Activated CD8-positive, alpha-beta T cell treated with anti-CD3 and anti-CD28 coated beads, Interleukin-2, amount 10 ng/mL, durations not matched to agents 7 days and 5 days (primary cell): ENCODE measurements at regions not wholly inside any gene's neighbourhood (a gene's known extent, or its start where the extent isn't known, plus 50 kb on each side); places are given as distances from the start of the nearest gene placed in this dataset.

ENCODE experiments used
- ATAC-seq: fragments of 150-1000 bp; cut with Tn5 transposase; one replicate; pipeline ENCODE4 v1.10.0; 2021; ENCODE audit warnings: moderate library complexity
- CTCF ChIA-PET: fragments of 350-600 bp; sonication (Branson Sonifier 250); formaldehyde crosslinking; loops from one replicate; lab custom pipeline; 2021; ENCODE audit warnings: antibody characterized with exemption; lab: Charles Lee
- POLR2A ChIA-PET: fragments of 350-600 bp; sonication (Branson Sonifier 250); formaldehyde crosslinking; loops from one replicate; lab custom pipeline; 2021; ENCODE audit warnings: antibody characterized with exemption; lab: Charles Lee
- DNase-seq: peaks from one replicate; pipeline ENCODE4 v3.0.0-alpha.2; 2020
- H3K27ac Mint-ChIP-seq: one replicate; pipeline ENCODE4 v1.8.0; 2021; ENCODE audit warnings: mild to moderate bottlenecking, mixed read lengths
- H3K27me3 Mint-ChIP-seq: one replicate; pipeline ENCODE4 v1.8.0; 2021; ENCODE audit warnings: low read depth, mixed read lengths
- H3K36me3 Mint-ChIP-seq: one replicate; pipeline ENCODE4 v1.8.0; 2021; ENCODE audit warnings: low read depth, mixed read lengths
- H3K4me1 Mint-ChIP-seq: one replicate; pipeline ENCODE4 v1.8.0; 2021; ENCODE audit warnings: low read depth, mixed read lengths
- H3K4me3 Mint-ChIP-seq: one replicate; pipeline ENCODE4 v1.8.0; 2021; ENCODE audit warnings: mild to moderate bottlenecking, mixed read lengths
- H3K9me3 Mint-ChIP-seq: one replicate; pipeline ENCODE4 v1.8.0; 2022; ENCODE audit warnings: mixed read lengths; ENCODE audit not compliant: insufficient read depth

GRCh38 chr4:121517241-121517640 is 136.4 kb upstream of the QRFPR start:
- POLR2A ChIA-PET = no interaction called here
- no peak for DNase-seq
- Mint-ChIP-seq H3K4me1 (no peaks in the 10 kb centered on the region), H3K27me3 (no peaks in the 10 kb centered on the region), H3K36me3 (no peaks in the 10 kb centered on the region), H3K27ac (no peak overlapping the region), H3K4me3 (no peak overlapping the region), H3K9me3 (no peaks in the 10 kb centered on the region)
- ATAC-seq = no peak
- CTCF ChIA-PET = no interaction called here

GRCh38 chr4:121514443-121514842 is 133.6 kb upstream of the QRFPR start:
- Mint-ChIP-seq H3K27ac (no peak overlapping the region), H3K9me3 (no peaks in the 10 kb centered on the region), H3K4me3 (no peak overlapping the region), H3K27me3 (peaks cover 3% of the 10 kb centered on the region), H3K4me1 (peaks cover 9% of the 10 kb centered on the region), H3K36me3 (no peaks in the 10 kb centered on the region)
- DNase-seq = no peak
- ATAC-seq = no peak
- ChIA-PET POLR2A (no interaction called here), CTCF (no interaction called here)

- no peak for ATAC-seq
- POLR2A ChIA-PET = no interaction called here
- no peaks in the 10 kb centered on the region for H3K9me3 Mint-ChIP-seq
- CTCF ChIA-PET = no interaction called here
- no peak overlapping the region for H3K27ac Mint-ChIP-seq
- H3K4me1 Mint-ChIP-seq = peaks cover 9% of the 10 kb centered on the region
- DNase-seq = no peak
- no peaks in the 10 kb centered on the region for H3K36me3 Mint-ChIP-seq
- no peak overlapping the region for H3K4me3 Mint-ChIP-seq
- peaks cover 8% of the 10 kb centered on the region for H3K27me3 Mint-ChIP-seq
Measured at GRCh38 chr4:121510341-121510874, 129.6 kb upstream of the QRFPR start.

GRCh38 chr4:121485190-121485804 is 104.5 kb upstream of the QRFPR start:
- Mint-ChIP-seq H3K4me1 (no peaks in the 10 kb centered on the region), H3K27ac (no peak overlapping the region), H3K27me3 (peaks cover 16% of the 10 kb centered on the region), H3K9me3 (no peaks in the 10 kb centered on the region), H3K4me3 (no peak overlapping the region), H3K36me3 (no peaks in the 10 kb centered on the region)
- DNase-seq = no peak
- POLR2A ChIA-PET = no interaction called here
- CTCF ChIA-PET = interaction anchor here (0.7 to 2.8 kb wide), 5 partner anchors 11 to 251 kb away, joined by 3 to 14 read pairs (median 3); no protein-coding TSS in a partner anchor
- no peak for ATAC-seq

- Mint-ChIP-seq H3K27ac (no peak overlapping the region), H3K9me3 (no peaks in the 10 kb centered on the region), H3K27me3 (peaks cover 16% of the 10 kb centered on the region), H3K4me3 (no peak overlapping the region), H3K4me1 (no peaks in the 10 kb centered on the region), H3K36me3 (no peaks in the 10 kb centered on the region)
- POLR2A ChIA-PET = no interaction called here
- DNase-seq (no peak), ATAC-seq (peak; percentile 83)
- CTCF ChIA-PET = interaction anchor here (0.7 to 2.8 kb wide), 5 partner anchors 10 to 252 kb away, joined by 3 to 14 read pairs (median 3); no protein-coding TSS in a partner anchor
Measured at GRCh38 chr4:121484633-121485032, 103.8 kb upstream of the QRFPR start.

GRCh38 chr4:121479808-121480207 is 99.0 kb upstream of the QRFPR start:
- Mint-ChIP-seq H3K27me3 (peaks cover 18% of the 10 kb centered on the region), H3K4me1 (no peaks in the 10 kb centered on the region), H3K9me3 (no peaks in the 10 kb centered on the region), H3K4me3 (no peak overlapping the region), H3K27ac (no peak overlapping the region), H3K36me3 (no peaks in the 10 kb centered on the region)
- ATAC-seq = no peak
- DNase-seq = no peak
- CTCF ChIA-PET = no interaction called here
- POLR2A ChIA-PET = no interaction called here

GRCh38 chr4:121477480-121477879 is 96.7 kb upstream of the QRFPR start:
- POLR2A ChIA-PET = interaction anchor here (0.7 kb wide), 1 partner anchor 67 kb away, joined by 5 read pairs; no protein-coding TSS in a partner anchor
- DNase-seq = no peak
- H3K27me3 Mint-ChIP-seq = peaks cover 9% of the 10 kb centered on the region
- no peaks in the 10 kb centered on the region for H3K36me3 Mint-ChIP-seq
- H3K27ac Mint-ChIP-seq = no peak overlapping the region
- peaks cover 4% of the 10 kb centered on the region for H3K4me1 Mint-ChIP-seq
- no peak overlapping the region for H3K4me3 Mint-ChIP-seq
- CTCF ChIA-PET = interaction anchor here (3.9 kb wide), 1 partner anchor 15 kb away, joined by 18 read pairs; no protein-coding TSS in a partner anchor
- H3K9me3 Mint-ChIP-seq = no peaks in the 10 kb centered on the region
- ATAC-seq = no peak

GRCh38 chr4:121477079-121477478 is 96.3 kb upstream of the QRFPR start:
- ChIA-PET POLR2A (interaction anchor here (0.7 kb wide), 1 partner anchor 66 kb away, joined by 5 read pairs; no protein-coding TSS in a partner anchor), CTCF (interaction anchor here (3.9 kb wide), 1 partner anchor 14 kb away, joined by 18 read pairs; no protein-coding TSS in a partner anchor)
- DNase-seq = no peak
- no peaks in the 10 kb centered on the region for H3K9me3 Mint-ChIP-seq
- no peak overlapping the region for H3K4me3 Mint-ChIP-seq
- no peak overlapping the region for H3K27ac Mint-ChIP-seq
- ATAC-seq = no peak
- no peaks in the 10 kb centered on the region for H3K36me3 Mint-ChIP-seq
- H3K4me1 Mint-ChIP-seq = peaks cover 4% of the 10 kb centered on the region
- H3K27me3 Mint-ChIP-seq = peaks cover 9% of the 10 kb centered on the region

GRCh38 chr4:121472937-121473721 is 92.3 kb upstream of the QRFPR start:
- DNase-seq (no peak), ATAC-seq (no peak)
- H3K9me3 Mint-ChIP-seq = no peaks in the 10 kb centered on the region
- H3K4me3 Mint-ChIP-seq = no peak overlapping the region
- peaks cover 10% of the 10 kb centered on the region for H3K27me3 Mint-ChIP-seq
- peaks cover 4% of the 10 kb centered on the region for H3K4me1 Mint-ChIP-seq
- ChIA-PET CTCF (interaction anchor here (1.0 to 1.3 kb wide), 3 partner anchors 10 to 102 kb away, joined by 4 read pairs; no protein-coding TSS in a partner anchor), POLR2A (no interaction called here)
- H3K27ac Mint-ChIP-seq = no peak overlapping the region
- no peaks in the 10 kb centered on the region for H3K36me3 Mint-ChIP-seq

GRCh38 chr4:121464854-121465253 is 84.0 kb upstream of the QRFPR start:
- DNase-seq (no peak), ATAC-seq (no peak)
- no peak overlapping the region for H3K27ac Mint-ChIP-seq
- peaks cover 11% of the 10 kb centered on the region for H3K27me3 Mint-ChIP-seq
- ChIA-PET POLR2A (no interaction called here), CTCF (interaction anchor here (0.6 to 1.2 kb wide), 2 partner anchors 8 to 11 kb away, joined by 3 to 4 read pairs; no protein-coding TSS in a partner anchor)
- no peaks in the 10 kb centered on the region for H3K4me1 Mint-ChIP-seq
- H3K36me3 Mint-ChIP-seq = no peaks in the 10 kb centered on the region
- no peak overlapping the region for H3K4me3 Mint-ChIP-seq
- H3K9me3 Mint-ChIP-seq = no peaks in the 10 kb centered on the region

GRCh38 chr4:121462660-121463261 is 81.9 kb upstream of the QRFPR start:
- ChIA-PET POLR2A (no interaction called here), CTCF (interaction anchor here (0.6 to 2.2 kb wide), 26 partner anchors 8 to 314 kb away, joined by 3 to 18 read pairs (median 4); no protein-coding TSS in a partner anchor)
- Mint-ChIP-seq H3K4me3 (no peak overlapping the region), H3K27ac (no peak overlapping the region), H3K9me3 (no peaks in the 10 kb centered on the region), H3K4me1 (no peaks in the 10 kb centered on the region), H3K27me3 (peaks cover 14% of the 10 kb centered on the region), H3K36me3 (no peaks in the 10 kb centered on the region)
- DNase-seq = peak; percentile 71
- ATAC-seq = peak; percentile 91
